ENCODE measurements at regions not wholly inside any gene's neighbourhood (a gene's known extent, or its start where the extent isn't known, plus 50 kb on each side); places are given as distances from the start of the nearest gene placed in this dataset.
"Not testable (repeated sequence)": the region's sequence is repeated elsewhere in the genome, so short reads cannot be mapped to it uniquely, and the experiment has no call there.

GRCh38 chr14:101256266-101256665 lies 305.0 kb upstream of the DIO3 start:
- Histone ChIP-seq H3K4me3 (ENCODE audit: low read length in 2 of 2) (no peak overlapping the region), H3K27ac (ENCODE audit: low read depth in 1 of 2, low read length in 2 of 2) (no peak overlapping the region), H3K4me1 (ENCODE audit: control insufficient read depth in 1 of 2, insufficient read depth in 2 of 2, low read length in 2 of 2) (no peaks in the 10 kb centered on the region), H3K9me3 (ENCODE audit: control insufficient read depth, low read length) (no peaks in the 10 kb centered on the region), H3K36me3 (ENCODE audit: control insufficient read depth in 1 of 2, insufficient read depth in 2 of 2, low read length in 1 of 2) (no peaks in the 10 kb centered on the region), H3K27me3 (ENCODE audit: control insufficient read depth in 1 of 2, insufficient read depth in 2 of 2, low read length in 1 of 2) (no peaks in the 10 kb centered on the region)
- 43 to 58% methylated on average over 5 of the region's 5 CpGs for whole genome bisulfite sequencing, 2 donors
- ATAC-seq (ENCODE audit: low FRiP score) (no peak), DNase-seq (no peak)
- intact Hi-C loops (cut with DNase I) = no loop called here

GRCh38 chr14:101257551-101257950 lies 303.7 kb upstream of the DIO3 start:
- peaks cover 4% of the 10 kb centered on the region for H3K9me3 ChIP-seq (ENCODE audit: control insufficient read depth, low read length)
- no peak for DNase-seq
- 68 to 71% methylated on average over 6 of the region's 6 CpGs for WGBS, 2 donors
- H3K36me3 ChIP-seq (ENCODE audit: control insufficient read depth in 1 of 2, insufficient read depth in 2 of 2, low read length in 1 of 2) = no peaks in the 10 kb centered on the region
- no peak for ATAC-seq (ENCODE audit: low FRiP score)
- no peaks in the 10 kb centered on the region for H3K4me1 ChIP-seq (ENCODE audit: control insufficient read depth in 1 of 2, insufficient read depth in 2 of 2, low read length in 2 of 2)
- no peak overlapping the region for H3K27ac ChIP-seq (ENCODE audit: low read depth in 1 of 2, low read length in 2 of 2)
- no peak overlapping the region for H3K4me3 ChIP-seq (ENCODE audit: low read length in 2 of 2)
- no peaks in the 10 kb centered on the region for H3K27me3 ChIP-seq (ENCODE audit: control insufficient read depth in 1 of 2, insufficient read depth in 2 of 2, low read length in 1 of 2)
- intact Hi-C loops (cut with DNase I) = no loop called here

GRCh38 chr14:101259748-101260147 lies 301.5 kb upstream of the DIO3 start:
- Histone ChIP-seq H3K4me1 (ENCODE audit: control insufficient read depth in 1 of 2, insufficient read depth in 2 of 2, low read length in 2 of 2) (no peaks in the 10 kb centered on the region), H3K27me3 (ENCODE audit: control insufficient read depth in 1 of 2, insufficient read depth in 2 of 2, low read length in 1 of 2) (no peaks in the 10 kb centered on the region), H3K36me3 (ENCODE audit: control insufficient read depth in 1 of 2, insufficient read depth in 2 of 2, low read length in 1 of 2) (no peaks in the 10 kb centered on the region), H3K9me3 (ENCODE audit: control insufficient read depth, low read length) (peaks cover 5% of the 10 kb centered on the region), H3K27ac (ENCODE audit: low read depth in 1 of 2, low read length in 2 of 2) (no peak overlapping the region), H3K4me3 (ENCODE audit: low read length in 2 of 2) (no peak overlapping the region)
- DNase-seq (no peak), ATAC-seq (ENCODE audit: low FRiP score) (no peak)
- intact Hi-C loops (cut with DNase I) = no loop called here
- WGBS, 2 donors = 74 to 85% methylated on average over 1 of the region's 1 CpG

- ATAC-seq (ENCODE audit: low FRiP score); intact Hi-C loops (cut with DNase I); H3K4me1 ChIP-seq (ENCODE audit: control insufficient read depth in 1 of 2, insufficient read depth in 2 of 2, low read length in 2 of 2); H3K27ac ChIP-seq (ENCODE audit: low read depth in 1 of 2, low read length in 2 of 2); DNase-seq; H3K27me3 ChIP-seq (ENCODE audit: control insufficient read depth in 1 of 2, insufficient read depth in 2 of 2, low read length in 1 of 2); H3K9me3 ChIP-seq (ENCODE audit: control insufficient read depth, low read length); H3K36me3 ChIP-seq (ENCODE audit: control insufficient read depth in 1 of 2, insufficient read depth in 2 of 2, low read length in 1 of 2); H3K4me3 ChIP-seq (ENCODE audit: low read length in 2 of 2): not testable (repeated sequence)
- WGBS, 2 donors = 84 to 93% methylated on average over 17 to 20 of the region's 20 CpGs
These were observed 294.9 kb upstream of the DIO3 start for GRCh38 chr14:101266441-101266840.

GRCh38 chr14:101273091-101273490 lies 288.2 kb upstream of the DIO3 start:
- no peak for DNase-seq
- Histone ChIP-seq H3K27ac (ENCODE audit: low read depth in 1 of 2, low read length in 2 of 2) (no peak overlapping the region), H3K36me3 (ENCODE audit: control insufficient read depth in 1 of 2, insufficient read depth in 2 of 2, low read length in 1 of 2) (no peaks in the 10 kb centered on the region), H3K4me1 (ENCODE audit: control insufficient read depth in 1 of 2, insufficient read depth in 2 of 2, low read length in 2 of 2) (no peaks in the 10 kb centered on the region), H3K9me3 (ENCODE audit: control insufficient read depth, low read length) (peaks cover 1% of the 10 kb centered on the region), H3K4me3 (ENCODE audit: low read length in 2 of 2) (no peak overlapping the region), H3K27me3 (ENCODE audit: control insufficient read depth in 1 of 2, insufficient read depth in 2 of 2, low read length in 1 of 2) (no peaks in the 10 kb centered on the region)
- intact Hi-C loops (cut with DNase I) = no loop called here
- no peak for ATAC-seq (ENCODE audit: low FRiP score)

- peaks cover 3% of the 10 kb centered on the region for H3K9me3 ChIP-seq (ENCODE audit: control insufficient read depth, low read length)
- DNase-seq (no peak), ATAC-seq (ENCODE audit: low FRiP score) (no peak)
- H3K27ac ChIP-seq (ENCODE audit: low read depth in 1 of 2, low read length in 2 of 2) = no peak overlapping the region
- H3K27me3 ChIP-seq (ENCODE audit: control insufficient read depth in 1 of 2, insufficient read depth in 2 of 2, low read length in 1 of 2) = no peaks in the 10 kb centered on the region
- H3K4me1 ChIP-seq (ENCODE audit: control insufficient read depth in 1 of 2, insufficient read depth in 2 of 2, low read length in 2 of 2) = no peaks in the 10 kb centered on the region
- WGBS, 2 donors = 13 to 22% methylated on average over 4 of the region's 4 CpGs
- intact Hi-C loops (cut with DNase I) = no loop called here
- H3K4me3 ChIP-seq (ENCODE audit: low read length in 2 of 2) = no peak overlapping the region
- no peaks in the 10 kb centered on the region for H3K36me3 ChIP-seq (ENCODE audit: control insufficient read depth in 1 of 2, insufficient read depth in 2 of 2, low read length in 1 of 2)
These were observed 284.8 kb upstream of the DIO3 start for GRCh38 chr14:101276309-101277091.

GRCh38 chr14:101282418-101282817 lies 278.9 kb upstream of the DIO3 start:
- Histone ChIP-seq H3K27me3 (ENCODE audit: control insufficient read depth in 1 of 2, insufficient read depth in 2 of 2, low read length in 1 of 2) (no peaks in the 10 kb centered on the region), H3K27ac (ENCODE audit: low read depth in 1 of 2, low read length in 2 of 2) (no peak overlapping the region), H3K9me3 (ENCODE audit: control insufficient read depth, low read length) (peaks cover 2% of the 10 kb centered on the region), H3K4me3 (ENCODE audit: low read length in 2 of 2) (no peak overlapping the region), H3K36me3 (ENCODE audit: control insufficient read depth in 1 of 2, insufficient read depth in 2 of 2, low read length in 1 of 2) (no peaks in the 10 kb centered on the region), H3K4me1 (ENCODE audit: control insufficient read depth in 1 of 2, insufficient read depth in 2 of 2, low read length in 2 of 2) (no peaks in the 10 kb centered on the region)
- intact Hi-C loops (cut with DNase I) = no loop called here
- DNase-seq = no peak
- WGBS, 2 donors = 73 to 74% methylated on average over 3 of the region's 3 CpGs
- no peak for ATAC-seq (ENCODE audit: low FRiP score)

- H3K27ac ChIP-seq (ENCODE audit: low read depth in 1 of 2, low read length in 2 of 2) = no peak overlapping the region
- H3K27me3 ChIP-seq (ENCODE audit: control insufficient read depth in 1 of 2, insufficient read depth in 2 of 2, low read length in 1 of 2) = no peaks in the 10 kb centered on the region
- no peaks in the 10 kb centered on the region for H3K4me1 ChIP-seq (ENCODE audit: control insufficient read depth in 1 of 2, insufficient read depth in 2 of 2, low read length in 2 of 2)
- DNase-seq = no peak
- no peak for ATAC-seq (ENCODE audit: low FRiP score)
- H3K4me3 ChIP-seq (ENCODE audit: low read length in 2 of 2) = no peak overlapping the region
- WGBS, 2 donors = 87 to 88% methylated on average over 3 of the region's 3 CpGs
- peaks cover 1% of the 10 kb centered on the region for H3K9me3 ChIP-seq (ENCODE audit: control insufficient read depth, low read length)
- intact Hi-C loops (cut with DNase I) = no loop called here
- H3K36me3 ChIP-seq (ENCODE audit: control insufficient read depth in 1 of 2, insufficient read depth in 2 of 2, low read length in 1 of 2) = no peaks in the 10 kb centered on the region
These were observed 276.6 kb upstream of the DIO3 start for GRCh38 chr14:101284711-101285110.

GRCh38 chr14:101286271-101287018 lies 274.9 kb upstream of the DIO3 start:
- Histone ChIP-seq H3K27me3 (ENCODE audit: control insufficient read depth in 1 of 2, insufficient read depth in 2 of 2, low read length in 1 of 2) (no peaks in the 10 kb centered on the region), H3K36me3 (ENCODE audit: control insufficient read depth in 1 of 2, insufficient read depth in 2 of 2, low read length in 1 of 2) (no peaks in the 10 kb centered on the region), H3K4me1 (ENCODE audit: control insufficient read depth in 1 of 2, insufficient read depth in 2 of 2, low read length in 2 of 2) (no peaks in the 10 kb centered on the region), H3K4me3 (ENCODE audit: low read length in 2 of 2) (no peak overlapping the region), H3K9me3 (ENCODE audit: control insufficient read depth, low read length) (no peaks in the 10 kb centered on the region), H3K27ac (ENCODE audit: low read depth in 1 of 2, low read length in 2 of 2) (no peak overlapping the region)
- ATAC-seq (ENCODE audit: low FRiP score) = no peak
- DNase-seq = no peak
- intact Hi-C loops (cut with DNase I) = no loop called here
- 72 to 76% methylated on average over 19 of the region's 19 CpGs for WGBS, 2 donors
